GM12878 (cell line): ENCODE measurements at regions not wholly inside any gene's neighbourhood (a gene's known extent, or its start where the extent isn't known, plus 50 kb on each side); places are given as distances from the start of the nearest gene placed in this dataset.

ENCODE experiments used
- BMI1 ChIP-seq: fragments of 450-650 bp; IDR thresholded peaks from 2 replicates; pipeline ENCODE4 v1.6.1; 2016; ENCODE audit warnings: mild to moderate bottlenecking, moderate library complexity, borderline replicate concordance
- CEBPZ ChIP-seq: fragments of 150-350 bp; IDR thresholded peaks from 2 replicates; pipeline ENCODE4 v1.6.1; 2016; ENCODE audit warnings: low read depth, low read length
- CTCF ChIP-seq, 3 experiments: IDR thresholded peaks in 2 of 3; conservative IDR thresholded peaks in 1 of 3; 2 replicates each; pipeline ENCODE4 v1.5.1; 2011; ENCODE audit warnings: low read depth in 3 of 3, low read length in 3 of 3, mild to moderate bottlenecking in 3 of 3, control low read depth in 2 of 3, moderate library complexity in 2 of 3, inconsistent platforms in 1 of 3, mixed read lengths in 1 of 3; ENCODE audit not compliant: control insufficient read depth in 2 of 3, insufficient read depth in 1 of 3; ENCODE audit errors: extremely low read depth in 1 of 3
- HDGF ChIP-seq: fragments of 450-650 bp; IDR thresholded peaks from 2 replicates; pipeline ENCODE4 v1.6.1; 2016; ENCODE audit warnings: antibody characterized with exemption
- NR2C1 ChIP-seq: fragments of 450-650 bp; IDR thresholded peaks from 2 replicates; pipeline ENCODE4 v1.6.1; 2017; ENCODE audit warnings: antibody characterized with exemption, mild to moderate bottlenecking, moderate library complexity
- SIN3A ChIP-seq: IDR thresholded peaks from 2 replicates; pipeline ENCODE4 v1.6.1; 2012; ENCODE audit warnings: low read depth, low read length, improper control_type of control experiment
- SMC3 ChIP-seq: IDR thresholded peaks from 2 replicates; pipeline ENCODE4 v1.6.1; 2011; ENCODE audit warnings: low read length, improper control_type of control experiment, borderline replicate concordance
- TAF1 ChIP-seq: IDR thresholded peaks from 2 replicates; pipeline ENCODE4 v1.6.1; 2011; ENCODE audit warnings: mild to moderate bottlenecking, low read depth, low read length, borderline replicate concordance
- YY1 ChIP-seq: IDR thresholded peaks from 2 replicates; pipeline ENCODE4 v1.6.1; 2011; ENCODE audit warnings: low read depth, mild to moderate bottlenecking, low read length
- ZBTB40 ChIP-seq: fragments of 450-650 bp; IDR thresholded peaks from 2 replicates; pipeline ENCODE4 v1.6.1; 2016; ENCODE audit warnings: mild to moderate bottlenecking, moderate library complexity, borderline replicate concordance
- ZNF622 ChIP-seq: fragments of 450-650 bp; IDR thresholded peaks from 2 replicates; pipeline ENCODE4 v1.6.1; 2017; ENCODE audit warnings: mild to moderate bottlenecking, inconsistent platforms

- TF ChIP-seq SIN3A (no peak), CTCF (IDR thresholded peaks at IDR 0.05 in 2 of 3, conservative IDR thresholded peaks at IDR 0.05 in 1 of 3; ENCODE audit: control insufficient read depth in 2 of 3, extremely low read depth in 1 of 3, insufficient read depth in 1 of 3, low read depth in 3 of 3, low read length in 3 of 3) (no peak), HDGF (no peak), ZNF622 (no peak), ZBTB40 (no peak), BMI1 (no peak), CEBPZ (no peak), TAF1 (no peak), YY1 (no peak), SMC3 (no peak), NR2C1 (no peak)
These were observed 94.2 kb upstream of the ENPEP start for GRCh38 chr4:110381784-110382183.
